ENCODE measurements at regions not wholly inside any gene's neighbourhood (a gene's known extent, or its start where the extent isn't known, plus 50 kb on each side); places are given as distances from the start of the nearest gene placed in this dataset.

DNA sequence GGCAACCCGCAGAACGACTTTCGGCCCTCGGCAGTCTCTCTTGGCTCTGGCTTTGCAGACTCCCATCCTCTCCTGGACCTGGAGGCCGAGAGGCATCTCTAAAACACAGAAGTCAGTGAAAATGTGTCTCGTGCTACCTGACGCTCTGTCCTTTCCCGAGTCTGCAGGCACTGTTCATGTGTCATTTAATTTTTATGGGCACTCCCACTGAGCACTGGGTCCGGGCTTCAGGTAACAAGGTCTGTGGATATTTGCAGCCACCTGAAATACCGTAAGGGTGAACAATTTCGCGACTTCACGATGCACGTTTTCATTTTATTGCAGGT, 96.8 kb downstream of the GLRX3 start:
- no peak for TF ChIP-seq BHLHE40 (IDR thresholded peaks at IDR 0.05; ENCODE audit: borderline replicate concordance)
- no peak for TF ChIP-seq ZNF384 (IDR thresholded peaks at IDR 0.05)
- TF ChIP-seq ELF4 (IDR thresholded peaks at IDR 0.05) = no peak
- TF ChIP-seq SUZ12 (IDR thresholded peaks at IDR 0.05) = no peak
- TF ChIP-seq HDGF (IDR thresholded peaks at IDR 0.05; ENCODE audit: borderline replicate concordance) = no peak
- TF ChIP-seq ARNT (IDR thresholded peaks at IDR 0.05) = no peak
- TF ChIP-seq SP1 (IDR thresholded peaks at IDR 0.05) = no peak
- TF ChIP-seq NFRKB (IDR thresholded peaks at IDR 0.05) = no peak
- no peak for TF ChIP-seq FOXK2 (IDR thresholded peaks at IDR 0.05)
- no peak for TF ChIP-seq FOXA1 (IDR thresholded peaks at IDR 0.05)

Measured in HEK293T (cell line).